CD14-positive monocyte (primary cell): ENCODE measurements at regions not wholly inside any gene's neighbourhood (a gene's known extent, or its start where the extent isn't known, plus 50 kb on each side); places are given as distances from the start of the nearest gene placed in this dataset.

Experiments used
- DNase-seq, 3 donors: peaks; one replicate each; pipeline ENCODE4 v3.0.0-alpha.2; 2011 to 2022
- H2AFZ ChIP-seq: 2 replicates; pipeline ENCODE4 v1.6.0; 2012; ENCODE audit warnings: mild to moderate bottlenecking, low read depth, low read length, inconsistent platforms; ENCODE audit not compliant: insufficient read depth, poor library complexity, severe bottlenecking
- H3K27ac ChIP-seq, 2 donors: 1 replicate in 1 of 2; 2 replicates in 1 of 2; pipeline ENCODE4 v1.5.1; 2012 to 2013; ENCODE audit warnings: low read length in 2 of 2, control low read depth in 1 of 2, inconsistent platforms in 1 of 2, low read depth in 1 of 2, mild to moderate bottlenecking in 1 of 2
- H3K27me3 ChIP-seq, 2 donors: one replicate each; pipeline versions ENCODE4 v1.6.0 to v1.6.1; 2011 to 2013; ENCODE audit warnings: low read length in 2 of 2; ENCODE audit not compliant: control insufficient read depth in 2 of 2, insufficient read depth in 2 of 2
- H3K36me3 ChIP-seq, 2 donors: replicated peaks in 1 of 2; 1 replicate in 1 of 2; 2 replicates in 1 of 2; pipeline versions ENCODE4 v1.5.1 to v1.6.1; 2012 to 2013; ENCODE audit warnings: low read length in 2 of 2, control low read depth in 1 of 2, inconsistent platforms in 1 of 2, mild to moderate bottlenecking in 1 of 2; ENCODE audit not compliant: insufficient read depth in 2 of 2, control insufficient read depth in 1 of 2
- H3K4me1 ChIP-seq, 2 donors: 1 replicate in 1 of 2; 2 replicates in 1 of 2; pipeline versions ENCODE4 v1.5.1 to v1.6.1; 2012 to 2013; ENCODE audit warnings: low read length in 2 of 2, control low read depth in 1 of 2, inconsistent platforms in 1 of 2, mild to moderate bottlenecking in 1 of 2, moderate library complexity in 1 of 2; ENCODE audit not compliant: insufficient read depth in 2 of 2, control insufficient read depth in 1 of 2
- H3K4me2 ChIP-seq: replicated peaks from 2 replicates; pipeline ENCODE3; 2012; ENCODE audit warnings: low read length, moderate library complexity, mild to moderate bottlenecking; ENCODE audit not compliant: poor library complexity, severe bottlenecking; ENCODE audit errors: extremely low read depth
- H3K4me3 ChIP-seq, 3 experiments: fragments of 200-600 bp in 1 of 3; sonication (generic) in 1 of 3; replicated peaks in 1 of 3; 1 replicate in 2 of 3; 2 replicates in 1 of 3; pipeline ENCODE4 v1.5.1; 2011 to 2013; ENCODE audit warnings: low read length in 3 of 3, mild to moderate bottlenecking in 3 of 3, control low read depth in 2 of 3, low read depth in 2 of 3, inconsistent platforms in 1 of 3, moderate library complexity in 1 of 3
- H3K79me2 ChIP-seq: 2 replicates; pipeline ENCODE4 v1.6.0; 2012; ENCODE audit warnings: mild to moderate bottlenecking, control low read depth, inconsistent platforms, low read length, moderate library complexity; ENCODE audit not compliant: insufficient read depth
- H3K9ac ChIP-seq: 2 replicates; pipeline ENCODE4 v1.6.0; 2017; ENCODE audit warnings: low read length, mild to moderate bottlenecking; ENCODE audit not compliant: insufficient read depth, poor library complexity, severe bottlenecking
- H3K9me3 ChIP-seq, 2 donors: replicated peaks in 1 of 2; 1 replicate in 1 of 2; 2 replicates in 1 of 2; pipeline versions ENCODE4 v1.5.1 to v1.6.1; 2012 to 2013; ENCODE audit warnings: low read length in 2 of 2, control low read depth in 1 of 2; ENCODE audit not compliant: control insufficient read depth in 1 of 2, insufficient read depth in 1 of 2
- H4K20me1 ChIP-seq: 2 replicates; pipeline ENCODE4 v1.6.0; 2012; ENCODE audit warnings: mild to moderate bottlenecking, low read length, control low read depth, moderate library complexity; ENCODE audit not compliant: insufficient read depth
- H3K27ac Mint-ChIP-seq, 7 donors: one replicate each; pipeline ENCODE4 v1.8.0; 2020; ENCODE audit warnings: mild to moderate bottlenecking in 7 of 7, mixed read lengths in 7 of 7, moderate library complexity in 6 of 7, inconsistent platforms in 2 of 7
- H3K27me3 Mint-ChIP-seq, 3 donors: one replicate each; pipeline ENCODE4 v1.8.0; 2021 to 2022; ENCODE audit warnings: low read depth in 3 of 3, mild to moderate bottlenecking in 3 of 3, mixed read lengths in 3 of 3, moderate library complexity in 3 of 3, inconsistent platforms in 1 of 3
- H3K36me3 Mint-ChIP-seq, 2 donors: one replicate each; pipeline ENCODE4 v1.8.0; 2020; ENCODE audit warnings: mixed read lengths in 2 of 2, inconsistent platforms in 1 of 2, mild to moderate bottlenecking in 1 of 2
- H3K4me1 Mint-ChIP-seq: one replicate; pipeline ENCODE4 v1.8.0; 2020; ENCODE audit warnings: mild to moderate bottlenecking, mixed read lengths
- H3K4me3 Mint-ChIP-seq, 2 donors: one replicate each; pipeline ENCODE4 v1.8.0; 2020; ENCODE audit warnings: mild to moderate bottlenecking in 2 of 2, mixed read lengths in 2 of 2, moderate library complexity in 1 of 2
- H3K9me3 Mint-ChIP-seq, 7 donors: one replicate each; pipeline ENCODE4 v1.8.0; 2020 to 2022; ENCODE audit warnings: mixed read lengths in 7 of 7, mild to moderate bottlenecking in 6 of 7, moderate library complexity in 6 of 7, inconsistent platforms in 2 of 7
- WGBS: methylation state at CpG from one replicate; pipeline ENCODE4 v1.1.5; 2013; ENCODE audit warnings: missing lambda C conversion rate; ENCODE audit not compliant: insufficient coverage; 5-methylcytosine and 5-hydroxymethylcytosine counted together
- intact Hi-C, 2 donors: fragments of 100-400 bp; cut with micrococcal nuclease; formaldehyde crosslinking; loops; one replicate each; pipeline versions ENCODE4 v1.15.0 to v1.15.1; 2023
- TF ChIP-seq, protein P1 (sequence below): fragments of 200-600 bp; IDR thresholded peaks from one replicate; pipeline ENCODE4 v1.8.0; 2022; ENCODE audit warnings: antibody characterized with exemption, mild to moderate bottlenecking

DNA sequence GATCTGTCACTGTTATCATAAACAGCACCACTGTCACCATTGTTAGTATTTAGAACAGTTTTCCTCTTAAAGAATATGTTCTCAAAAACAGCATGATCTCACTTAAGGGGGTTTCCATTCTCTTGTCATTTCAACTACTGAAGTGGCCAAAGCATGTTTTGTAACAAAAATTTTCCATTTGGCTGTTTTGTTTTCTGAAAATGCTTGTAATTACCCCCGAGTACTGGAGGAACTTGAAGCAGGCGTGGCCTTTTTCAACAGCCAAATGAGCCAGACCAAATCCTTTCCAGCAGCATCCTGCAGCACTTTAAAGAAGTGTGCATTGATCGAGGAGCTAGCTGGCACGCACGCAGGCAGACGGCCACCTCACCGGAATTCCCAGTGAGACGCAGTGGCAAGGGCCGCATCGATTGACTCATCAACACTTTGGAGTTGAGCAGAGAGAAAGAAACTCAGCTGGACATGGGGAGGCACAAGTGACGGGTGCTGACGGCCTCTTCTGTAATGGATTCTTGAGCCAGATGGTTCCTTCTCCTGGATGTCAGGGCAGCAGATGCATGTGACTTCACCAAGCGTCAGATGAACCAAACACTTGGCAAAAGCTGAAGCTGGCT, 234.3 kb upstream of the IGF1R start:
- Mint-ChIP-seq H3K27ac (no peak overlapping the region), H3K27me3 (peaks cover 2 to 10% (median 3%) of the 10 kb centered on the region in 3 donors), H3K4me1 (no peaks in the 10 kb centered on the region), H3K36me3 (no peaks in the 10 kb centered on the region), H3K9me3 (peaks cover 0 to 5% (median 1%) of the 10 kb centered on the region in 7 donors), H3K4me3 (no peak overlapping the region)
- Histone ChIP-seq H3K79me2 (no peaks in the 10 kb centered on the region), H4K20me1 (no peaks in the 10 kb centered on the region), H3K9me3 (no peaks in the 10 kb centered on the region), H2AFZ (no peak overlapping the region), H3K27me3 (no peaks in the 10 kb centered on the region), H3K4me1 (no peaks in the 10 kb centered on the region), H3K27ac (no peak overlapping the region), H3K4me2 (no peak overlapping the region), H3K4me3 (no peak overlapping the region), H3K36me3 (no peaks in the 10 kb centered on the region), H3K9ac (no peak overlapping the region)
- intact Hi-C loops, result no loop called here
- no peak for DNase-seq
- 88% methylated on average over 12 of the region's 13 CpGs for WGBS
- TF ChIP-seq, protein P1, sequence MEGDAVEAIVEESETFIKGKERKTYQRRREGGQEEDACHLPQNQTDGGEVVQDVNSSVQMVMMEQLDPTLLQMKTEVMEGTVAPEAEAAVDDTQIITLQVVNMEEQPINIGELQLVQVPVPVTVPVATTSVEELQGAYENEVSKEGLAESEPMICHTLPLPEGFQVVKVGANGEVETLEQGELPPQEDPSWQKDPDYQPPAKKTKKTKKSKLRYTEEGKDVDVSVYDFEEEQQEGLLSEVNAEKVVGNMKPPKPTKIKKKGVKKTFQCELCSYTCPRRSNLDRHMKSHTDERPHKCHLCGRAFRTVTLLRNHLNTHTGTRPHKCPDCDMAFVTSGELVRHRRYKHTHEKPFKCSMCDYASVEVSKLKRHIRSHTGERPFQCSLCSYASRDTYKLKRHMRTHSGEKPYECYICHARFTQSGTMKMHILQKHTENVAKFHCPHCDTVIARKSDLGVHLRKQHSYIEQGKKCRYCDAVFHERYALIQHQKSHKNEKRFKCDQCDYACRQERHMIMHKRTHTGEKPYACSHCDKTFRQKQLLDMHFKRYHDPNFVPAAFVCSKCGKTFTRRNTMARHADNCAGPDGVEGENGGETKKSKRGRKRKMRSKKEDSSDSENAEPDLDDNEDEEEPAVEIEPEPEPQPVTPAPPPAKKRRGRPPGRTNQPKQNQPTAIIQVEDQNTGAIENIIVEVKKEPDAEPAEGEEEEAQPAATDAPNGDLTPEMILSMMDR, result no peak

DNA sequence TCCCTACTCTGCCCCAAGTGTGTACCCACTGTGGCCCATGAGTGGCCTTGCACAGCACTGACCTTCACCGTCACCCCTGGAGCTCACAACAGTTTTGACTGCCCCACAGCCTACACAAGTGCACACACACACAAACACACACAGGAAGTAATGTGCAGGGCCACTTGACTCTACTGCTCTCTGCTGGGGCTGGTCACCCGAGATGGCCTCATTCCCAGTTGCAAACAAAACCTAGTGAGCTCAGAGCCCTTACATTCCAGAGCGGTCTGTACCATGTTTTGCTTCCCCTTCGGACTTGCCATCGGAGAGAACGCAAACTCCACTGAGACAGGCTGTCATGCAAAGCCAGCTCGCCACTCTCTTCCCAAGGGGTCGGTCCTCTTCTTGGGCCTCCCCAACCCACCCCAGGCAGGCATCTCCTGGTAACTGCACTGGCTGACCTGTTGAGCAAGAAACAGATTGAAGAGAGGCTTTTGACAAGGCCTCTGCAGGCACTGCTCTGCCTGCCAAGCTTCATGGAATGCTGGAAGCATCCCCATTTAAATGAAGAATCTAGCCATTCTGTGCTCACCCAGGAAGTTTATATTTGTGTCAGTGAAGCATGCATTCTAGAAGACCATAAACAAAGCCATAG, 232.0 kb upstream of the IGF1R start:
- DNase-seq, result no peak
- Mint-ChIP-seq H3K36me3 (no peaks in the 10 kb centered on the region), H3K4me1 (peaks cover 1% of the 10 kb centered on the region), H3K27me3 (peaks cover 21 to 26% (median 26%) of the 10 kb centered on the region in 3 donors), H3K27ac (no peak overlapping the region), H3K4me3 (no peak overlapping the region), H3K9me3 (peaks cover 0 to 1% (median 0%) of the 10 kb centered on the region in 7 donors)
- peaks cover 1 to 2% of the 10 kb centered on the region in 2 donors for H3K4me1 ChIP-seq
- TF ChIP-seq, protein P1, result no peak
- H3K4me2 ChIP-seq, result no peak overlapping the region
- WGBS, result 88% methylated on average over 8 of the region's 8 CpGs
- H3K79me2 ChIP-seq, result no peaks in the 10 kb centered on the region
- H3K36me3 ChIP-seq, result no peaks in the 10 kb centered on the region
- intact Hi-C loops, result no loop called here
- H3K27ac ChIP-seq, result no peak overlapping the region
- no peaks in the 10 kb centered on the region for H4K20me1 ChIP-seq
- peaks cover 4 to 12% of the 10 kb centered on the region in 2 donors for H3K27me3 ChIP-seq
- no peak overlapping the region for H2AFZ ChIP-seq
- no peak overlapping the region for H3K4me3 ChIP-seq
- H3K9ac ChIP-seq, result no peak overlapping the region
- no peaks in the 10 kb centered on the region for H3K9me3 ChIP-seq
